Activated T-cell treated with anti-CD3 and anti-CD28 coated beads for 24 hours (primary cell): ENCODE measurements at regions not wholly inside any gene's neighbourhood (a gene's known extent, or its start where the extent isn't known, plus 50 kb on each side); places are given as distances from the start of the nearest gene placed in this dataset.

ENCODE experiments used
- DNase-seq: peaks from one replicate; pipeline ENCODE4 v3.0.0-alpha.2; 2020; ENCODE audit warnings: low read depth

DNA sequence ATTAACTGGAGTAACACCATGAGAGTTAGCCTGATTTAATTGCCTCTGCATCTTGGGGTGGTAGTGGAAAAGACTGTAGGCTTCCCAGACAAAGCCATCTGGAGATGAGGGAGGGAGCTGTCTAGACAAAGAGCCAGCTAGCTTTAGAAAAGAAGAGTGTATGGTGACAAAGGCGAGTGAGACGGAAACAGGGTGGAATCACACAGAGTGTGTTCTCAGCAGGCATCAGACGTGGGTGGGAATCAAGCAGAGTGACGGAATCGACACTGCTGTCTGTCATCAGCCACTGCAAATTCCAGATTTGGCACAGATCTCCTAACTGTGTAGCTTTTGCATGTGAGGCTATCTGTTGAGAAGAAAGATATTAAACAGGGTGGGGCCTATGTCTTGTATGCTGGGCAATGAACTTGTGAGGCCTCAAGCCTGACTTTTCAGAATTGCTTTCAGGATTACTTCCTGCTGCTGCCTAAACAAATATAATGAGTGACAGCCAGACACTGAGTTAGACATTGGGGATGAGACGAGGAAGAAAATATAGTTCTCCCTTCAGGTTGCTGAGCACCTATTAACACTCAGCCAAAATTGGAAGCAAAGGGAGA lies 236.5 kb upstream of the GRIP1 start:
- no peak for DNase-seq

DNA sequence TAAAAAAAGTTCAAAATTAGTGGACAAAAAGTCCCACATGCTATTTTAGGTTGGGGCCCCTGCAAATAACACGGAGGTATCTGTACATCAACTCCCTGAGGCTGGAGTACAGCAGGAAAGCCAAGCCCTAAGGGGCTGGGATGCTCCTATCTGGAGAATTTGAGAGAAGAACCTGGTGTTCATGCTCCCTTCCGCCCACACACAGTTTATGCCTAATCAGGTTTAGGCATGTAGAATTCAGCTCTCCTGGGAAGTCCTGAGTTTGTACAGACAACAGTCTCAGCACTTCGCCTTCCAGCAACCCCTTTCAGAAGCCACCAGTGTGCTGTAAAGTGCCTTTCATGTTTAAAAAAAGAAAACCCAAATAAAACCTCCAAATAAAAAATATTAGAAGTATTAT lies 237.3 kb upstream of the GRIP1 start:
- DNase-seq = no peak

DNA sequence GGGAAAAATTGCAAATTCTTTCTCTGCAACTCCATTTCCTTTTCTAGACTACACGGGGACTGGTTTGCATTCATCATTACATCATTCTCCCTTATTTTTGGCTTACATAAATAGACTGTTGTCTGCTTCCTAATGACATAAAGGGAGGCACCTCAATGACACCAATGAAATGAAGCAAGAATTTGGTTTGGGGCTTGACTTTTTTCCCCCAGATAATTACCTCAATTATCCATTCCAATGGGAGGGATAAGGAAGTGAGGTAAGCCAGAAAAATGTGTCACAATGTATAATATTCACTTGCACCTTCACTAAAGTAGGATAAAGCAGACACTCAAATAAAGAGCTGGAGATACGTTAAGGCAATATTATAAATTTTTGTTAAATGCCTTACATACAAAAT lies 240.6 kb upstream of the GRIP1 start:
- DNase-seq = no peak

DNA sequence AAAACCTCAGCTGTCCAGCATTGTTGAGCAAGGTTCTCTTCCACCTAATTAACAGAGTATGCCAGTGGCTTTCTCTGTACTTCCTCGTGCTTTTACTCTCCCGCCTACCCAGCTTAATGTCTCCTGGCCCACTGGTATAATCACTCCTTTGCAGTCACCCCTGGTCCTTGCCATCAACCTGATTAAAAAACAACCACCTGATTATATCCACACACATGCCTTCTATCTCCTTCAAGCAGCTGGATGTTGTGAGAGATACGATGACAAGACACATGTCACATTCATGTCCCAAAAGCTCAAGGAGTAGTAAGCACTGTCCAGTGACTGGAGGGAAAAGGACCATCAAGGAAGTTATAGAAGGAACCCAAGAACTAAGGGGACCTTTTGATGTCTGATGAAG lies 241.3 kb upstream of the GRIP1 start:
- no peak for DNase-seq

DNA sequence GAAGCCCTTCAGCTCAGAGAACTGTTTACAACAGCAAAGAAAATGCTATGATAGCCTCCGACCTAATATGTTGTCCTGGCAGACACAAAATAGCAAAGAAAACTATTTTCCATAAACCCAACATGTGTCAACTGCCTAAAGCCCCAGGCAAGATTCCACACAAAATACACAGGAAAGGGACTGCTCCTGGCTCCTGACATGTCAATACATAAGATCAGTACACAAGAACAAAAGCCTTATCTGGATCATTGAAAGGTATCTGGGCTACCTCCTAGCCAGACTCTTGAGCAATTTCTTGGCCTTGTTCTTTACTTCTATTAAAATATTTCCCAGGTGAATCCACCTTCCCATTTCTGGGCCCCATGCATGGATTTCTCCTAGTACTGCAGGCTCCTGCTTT lies 242.3 kb upstream of the GRIP1 start:
- DNase-seq = no peak

DNA sequence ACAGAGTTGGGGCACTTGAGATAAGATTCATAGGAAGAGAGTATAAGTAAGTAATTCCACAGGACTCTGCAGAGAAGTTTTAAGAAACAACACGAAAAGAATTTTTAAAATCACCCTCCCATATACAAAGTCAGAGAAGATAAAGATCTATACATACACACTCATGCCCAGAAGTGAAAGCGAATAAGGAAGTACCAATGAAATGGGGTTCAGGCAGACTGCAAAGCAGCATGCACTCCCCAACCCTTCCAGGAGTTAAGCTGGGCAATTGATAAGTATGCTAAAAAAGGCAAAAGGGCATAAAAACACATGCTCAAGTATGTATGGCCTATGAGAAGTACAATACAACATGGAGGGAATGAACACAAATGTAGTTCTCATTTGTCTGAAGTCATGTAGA lies 246.2 kb upstream of the GRIP1 start:
- no peak for DNase-seq

DNA sequence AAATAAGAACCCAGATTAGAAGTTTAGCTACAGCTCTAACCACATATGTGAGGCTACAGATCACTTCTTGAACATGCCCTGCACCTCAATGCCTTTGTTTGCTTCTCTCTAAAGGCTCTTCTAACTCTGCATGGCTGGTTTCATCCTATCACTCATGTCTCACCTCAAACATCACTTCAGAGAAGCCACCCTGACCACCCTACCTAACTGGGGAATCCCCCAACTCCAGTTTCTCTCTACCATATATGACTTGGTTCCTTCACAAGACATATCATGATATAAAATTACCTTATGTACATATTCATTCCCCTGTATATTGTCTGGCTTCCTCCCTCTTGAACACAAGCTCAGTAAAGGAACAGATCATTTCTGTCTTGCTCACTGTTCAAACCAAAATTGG lies 250.2 kb upstream of the GRIP1 start:
- no peak for DNase-seq

DNA sequence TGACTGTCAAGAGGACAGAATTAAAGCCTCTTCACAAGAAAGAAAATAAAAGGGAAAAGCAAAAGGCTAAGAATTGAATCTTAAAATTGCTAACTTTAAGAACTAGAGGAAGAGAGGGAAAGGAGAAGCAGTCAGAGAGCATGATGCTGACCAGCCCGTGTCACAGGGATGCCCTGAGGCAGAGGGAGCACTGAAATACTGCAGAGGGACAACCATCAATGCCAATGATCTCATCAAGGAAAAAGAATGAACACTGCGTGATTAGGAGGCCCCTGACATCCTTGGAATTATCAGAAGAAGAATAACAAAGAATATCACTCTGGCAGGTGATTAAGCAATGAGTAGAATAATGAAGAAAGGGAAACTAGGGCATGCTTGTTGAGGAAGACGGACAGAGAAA lies 252.2 kb upstream of the GRIP1 start:
- no peak for DNase-seq

DNA sequence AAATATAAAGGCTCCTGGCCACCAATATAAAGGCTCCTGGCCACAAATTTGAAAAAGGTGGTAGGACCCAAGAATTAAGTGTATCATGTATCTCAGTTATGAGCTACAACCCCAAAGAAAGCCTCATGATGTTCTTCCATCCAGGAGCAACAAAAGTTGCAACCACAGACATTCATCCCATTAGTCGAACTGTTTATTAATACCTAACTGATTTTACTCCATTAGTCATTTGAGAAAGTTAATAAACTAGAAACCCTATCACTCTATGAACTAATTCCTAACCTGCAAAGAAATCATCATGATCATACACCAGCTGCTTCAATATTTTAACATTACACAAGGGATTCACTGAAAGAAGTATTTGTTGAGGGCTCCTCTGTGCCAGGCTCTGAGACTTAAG lies 253.2 kb upstream of the GRIP1 start:
- no peak for DNase-seq

DNA sequence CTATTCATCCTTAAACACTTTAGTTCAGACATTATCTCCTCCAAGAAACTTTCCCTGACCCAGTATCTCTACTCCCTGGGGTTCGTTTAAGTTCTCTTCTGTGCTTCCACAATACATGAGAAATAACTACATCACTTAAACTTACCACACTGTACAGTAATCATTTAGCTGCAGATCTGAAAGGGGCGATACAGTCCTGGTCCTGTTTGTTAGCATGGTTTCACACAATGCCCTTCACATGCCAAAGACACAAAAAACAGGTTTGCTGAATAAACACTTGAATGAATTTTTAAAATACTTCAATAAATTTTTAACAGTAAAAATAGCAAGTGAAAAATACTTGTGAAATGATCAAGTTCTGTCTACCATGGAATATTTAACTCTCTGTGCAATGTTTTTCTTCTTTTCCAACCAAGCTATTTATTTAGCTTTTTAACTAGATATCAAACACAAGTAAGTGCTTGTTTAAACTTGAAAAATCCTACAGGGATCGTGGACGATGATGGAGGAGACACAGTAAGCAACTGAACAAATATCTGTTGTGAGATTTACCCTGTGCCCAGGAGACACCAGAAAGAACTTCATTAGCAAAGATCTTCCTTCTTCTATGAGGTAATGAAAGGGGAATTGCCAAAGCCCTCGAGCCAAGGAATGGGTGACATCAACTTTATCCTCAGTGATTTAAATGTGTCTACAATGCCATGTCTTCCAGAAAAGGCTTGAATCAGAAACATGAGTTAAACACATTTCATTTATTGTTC lies 255.6 kb upstream of the GRIP1 start:
- no peak for DNase-seq

DNA sequence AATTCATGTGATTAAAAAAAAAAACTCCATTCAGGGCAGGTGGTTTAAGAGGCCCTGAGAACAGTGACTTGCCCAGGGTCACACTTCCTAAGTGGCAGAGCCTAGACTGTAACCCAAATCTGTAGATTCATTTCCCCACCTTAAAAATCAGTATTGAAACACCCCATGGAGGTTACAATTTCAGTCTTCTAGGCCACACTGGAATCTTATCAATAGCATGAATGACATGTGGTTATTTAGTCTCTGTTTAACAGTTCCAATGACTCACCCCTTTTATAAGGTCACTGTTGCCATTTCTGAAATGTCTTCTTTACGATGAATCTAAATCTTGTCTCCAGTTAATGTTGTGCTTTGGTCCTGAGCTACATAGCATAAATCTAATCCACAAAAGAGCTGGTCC lies 262.3 kb upstream of the GRIP1 start:
- DNase-seq = no peak

DNA sequence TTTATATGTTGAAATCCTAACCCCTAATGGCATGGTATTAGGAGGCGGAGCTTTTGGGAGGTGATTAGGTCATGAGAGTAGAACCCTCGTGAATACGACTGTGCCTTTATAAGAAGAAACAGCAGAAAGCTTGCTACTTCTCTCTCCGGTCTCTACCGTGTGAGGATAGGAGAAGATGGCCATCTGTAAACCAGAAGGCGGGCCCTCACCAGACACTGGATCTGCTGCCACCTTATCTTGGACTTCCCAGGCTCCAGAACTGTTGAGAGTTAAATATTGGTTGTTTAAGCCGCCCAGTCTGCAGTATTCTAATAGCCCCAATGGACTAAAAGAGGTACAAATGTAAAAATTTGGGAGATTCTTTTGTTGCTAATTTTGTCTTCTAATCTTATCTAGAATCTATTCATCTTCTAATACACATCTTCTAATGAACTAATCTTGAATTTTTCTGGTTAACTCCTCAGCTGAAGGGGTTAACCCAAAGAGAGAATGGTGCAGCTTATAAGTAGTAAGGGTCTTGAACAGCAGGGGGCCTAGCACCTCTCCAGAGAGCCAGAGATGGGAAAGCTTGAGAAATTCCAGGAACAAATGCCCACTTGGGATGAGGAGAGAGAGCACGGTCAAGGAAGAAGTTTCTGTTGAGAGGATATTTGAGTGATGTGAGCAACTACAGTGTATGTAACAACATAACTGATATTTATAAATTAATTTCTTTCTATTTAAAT lies 264.0 kb upstream of the GRIP1 start:
- DNase-seq = no peak

DNA sequence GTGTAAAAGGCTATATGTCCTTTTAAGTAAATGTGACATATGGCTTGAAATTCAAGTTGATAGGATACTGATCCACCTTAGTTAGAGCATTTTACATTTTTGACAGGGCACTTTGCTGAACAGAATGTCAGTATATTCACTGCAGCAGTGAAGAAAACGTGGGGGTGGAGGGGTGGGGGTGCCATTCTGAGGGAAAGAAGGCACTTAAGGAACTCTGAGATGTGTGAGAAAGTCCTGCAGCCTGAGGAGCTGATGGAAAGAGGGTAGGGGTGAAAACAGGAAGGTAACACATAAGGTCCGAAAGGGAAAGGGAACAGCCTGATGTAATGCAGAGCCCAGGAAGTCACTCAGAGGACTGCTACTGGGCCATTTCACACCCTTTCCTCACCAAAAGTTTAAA lies 265.5 kb upstream of the GRIP1 start:
- no peak for DNase-seq

DNA sequence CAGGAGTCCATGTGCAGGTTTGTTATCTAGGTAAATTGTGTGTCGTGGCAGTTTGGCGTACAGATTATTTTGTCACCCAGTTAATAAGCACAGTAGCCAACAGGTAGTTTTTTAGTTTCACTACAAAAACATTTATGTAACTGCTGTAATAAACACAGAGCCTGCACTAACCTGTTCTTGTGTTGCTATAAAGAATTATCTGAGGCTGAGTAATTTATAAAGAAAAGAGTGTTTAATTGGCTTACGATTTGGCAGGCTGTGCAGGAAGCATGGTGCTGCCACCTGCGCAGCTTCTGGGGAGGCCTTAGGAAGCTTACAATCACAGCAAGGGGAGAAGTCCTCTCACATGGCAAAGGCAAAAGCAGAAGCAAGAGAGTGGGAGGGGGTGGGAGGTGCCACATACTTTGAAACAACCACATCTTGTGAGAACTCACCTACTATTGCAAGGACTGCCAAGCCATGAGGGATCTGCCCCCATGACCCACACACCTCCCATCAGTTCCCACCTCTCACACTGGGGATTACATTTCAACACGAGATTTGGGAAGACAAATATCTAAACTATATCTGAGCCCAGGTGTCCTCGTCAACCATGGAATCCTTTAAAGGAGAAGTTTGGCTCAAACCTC lies 266.4 kb upstream of the GRIP1 start:
- DNase-seq = no peak

DNA sequence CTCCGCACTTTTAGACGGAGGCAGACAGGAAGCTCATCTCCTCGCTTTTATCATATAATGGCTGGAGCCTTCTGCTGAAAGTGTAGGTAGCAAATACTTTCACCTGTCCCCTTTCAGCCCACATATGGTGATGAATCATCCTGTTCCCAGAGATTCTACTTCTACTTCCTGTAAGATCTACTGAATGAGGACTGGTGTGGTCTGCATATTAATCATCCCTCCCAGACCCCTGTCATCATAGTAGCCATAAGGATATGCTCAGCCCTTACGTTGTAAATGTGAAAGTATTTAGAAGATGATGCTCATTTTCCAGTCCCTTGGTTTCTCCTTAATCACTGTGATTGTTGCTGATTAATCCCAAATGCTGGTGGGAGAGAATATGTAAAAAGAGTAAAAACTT lies 268.2 kb upstream of the GRIP1 start:
- no peak for DNase-seq

DNA sequence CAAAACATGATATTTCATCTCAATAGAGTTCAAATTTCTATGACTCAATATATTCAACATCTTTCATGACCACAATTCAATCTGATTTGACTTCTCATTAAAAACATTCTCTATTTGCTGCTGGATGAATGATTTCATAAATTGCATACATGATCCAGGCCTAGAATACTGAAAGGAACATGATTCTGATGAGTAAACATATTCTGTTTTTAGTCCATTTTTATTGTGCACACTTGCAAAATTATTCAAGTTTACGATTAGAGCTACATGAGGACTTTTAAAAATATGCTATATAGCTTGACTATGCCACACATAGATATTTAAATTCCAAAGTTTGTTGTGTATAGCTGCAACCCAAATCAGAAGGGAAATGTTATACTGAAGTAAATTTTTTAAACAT lies 273.8 kb upstream of the GRIP1 start:
- DNase-seq = no peak

DNA sequence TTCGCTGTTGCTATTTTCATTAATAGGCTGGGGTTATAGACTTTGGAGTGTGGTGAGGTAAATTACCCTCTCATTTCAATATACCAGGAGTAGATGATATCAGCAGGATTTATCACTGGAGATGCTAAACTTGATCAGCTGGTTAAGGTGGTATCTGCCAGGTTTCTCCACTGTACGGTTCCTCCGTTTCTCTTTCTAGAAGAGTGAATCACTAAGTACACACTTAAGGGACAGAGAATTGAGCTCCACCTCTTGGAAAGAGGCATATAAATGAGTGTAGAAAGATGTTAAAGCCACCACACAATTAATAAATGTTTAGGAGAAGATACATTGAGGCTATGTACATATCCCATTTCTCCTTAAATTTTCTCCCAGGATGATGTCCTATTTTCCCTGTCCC lies 277.4 kb upstream of the GRIP1 start:
- DNase-seq = no peak

DNA sequence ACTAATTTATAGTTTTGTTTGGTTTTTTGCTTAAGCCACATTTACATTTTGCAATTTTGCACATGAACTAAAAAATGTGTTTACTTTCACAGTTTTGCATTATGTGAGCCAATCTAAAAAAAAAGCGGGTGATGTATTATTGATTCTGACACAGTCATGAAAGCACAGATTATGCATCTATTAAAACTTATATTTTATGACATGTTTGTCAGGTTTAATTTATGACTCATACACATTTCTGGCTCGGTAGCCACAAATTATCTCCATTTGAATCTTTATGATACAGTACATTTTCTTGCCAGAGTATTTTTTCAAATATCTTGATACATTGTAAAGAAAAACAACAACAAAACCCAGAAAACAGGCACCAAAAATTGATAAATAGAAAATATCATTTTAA lies 280.4 kb upstream of the GRIP1 start:
- DNase-seq = no peak

DNA sequence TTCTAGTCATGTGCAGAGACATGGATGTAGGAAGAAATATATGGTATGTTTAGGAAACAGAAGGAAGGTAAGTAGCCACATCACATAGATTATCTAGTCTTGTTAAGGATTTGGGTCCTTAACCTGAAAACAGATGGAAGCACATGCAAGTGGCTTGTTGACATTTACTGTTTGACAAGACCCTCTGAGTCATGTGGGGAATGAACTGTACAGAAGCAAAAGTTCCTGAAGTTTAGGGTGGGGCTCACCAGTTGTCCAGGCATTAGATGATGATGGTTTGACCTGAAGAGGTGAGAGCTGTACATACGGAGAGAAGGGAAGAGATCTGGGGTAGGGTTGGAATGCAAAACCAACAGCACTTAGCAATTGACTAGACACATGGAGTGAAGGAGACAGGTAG lies 281.1 kb upstream of the GRIP1 start:
- no peak for DNase-seq

DNA sequence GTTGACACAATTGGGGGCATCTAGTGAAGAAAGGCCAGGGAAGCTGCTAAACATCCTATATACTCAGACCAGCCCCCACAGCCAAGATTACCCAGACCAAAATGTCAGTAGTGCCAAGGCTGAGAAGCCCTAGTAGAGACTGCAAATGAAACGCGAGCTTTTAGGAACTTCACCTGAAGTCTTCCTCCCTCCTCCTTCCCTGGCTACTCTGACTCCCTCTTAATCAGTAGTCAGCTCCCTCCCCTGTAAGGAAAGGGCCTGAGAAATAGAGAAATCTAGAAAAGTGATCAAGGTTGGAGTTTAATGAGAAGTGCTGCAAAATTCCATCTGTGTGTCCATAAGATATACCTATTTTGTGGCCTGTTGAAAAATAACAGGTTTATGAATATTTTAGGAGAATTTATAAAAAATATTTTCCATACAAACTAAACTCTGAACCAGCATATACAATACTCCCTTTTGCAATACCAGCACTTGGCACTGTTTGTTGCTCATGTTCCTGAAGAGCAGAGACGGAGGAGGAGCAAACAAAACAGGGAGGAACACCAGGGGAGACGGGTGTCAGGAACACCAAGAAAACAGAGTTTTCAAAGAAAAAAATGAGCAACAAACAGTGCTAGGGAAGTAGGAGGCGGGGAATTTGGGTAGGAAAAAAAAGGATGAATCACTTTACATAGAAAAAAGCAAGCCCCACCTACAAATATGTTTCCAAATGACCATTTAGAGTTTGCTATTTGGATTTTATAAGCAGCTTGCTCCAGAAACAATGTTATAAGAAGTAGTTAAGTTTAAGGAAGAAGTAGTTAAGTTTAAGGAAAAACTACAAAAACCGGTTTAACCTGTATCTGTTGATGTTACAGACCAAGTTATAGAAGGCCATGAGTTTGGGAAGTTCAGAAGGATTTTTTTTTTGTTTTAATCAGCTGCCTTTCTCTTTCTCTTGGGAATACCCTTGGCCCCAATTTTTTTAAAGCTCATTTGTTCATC lies 282.1 kb upstream of the GRIP1 start:
- no peak for DNase-seq

DNA sequence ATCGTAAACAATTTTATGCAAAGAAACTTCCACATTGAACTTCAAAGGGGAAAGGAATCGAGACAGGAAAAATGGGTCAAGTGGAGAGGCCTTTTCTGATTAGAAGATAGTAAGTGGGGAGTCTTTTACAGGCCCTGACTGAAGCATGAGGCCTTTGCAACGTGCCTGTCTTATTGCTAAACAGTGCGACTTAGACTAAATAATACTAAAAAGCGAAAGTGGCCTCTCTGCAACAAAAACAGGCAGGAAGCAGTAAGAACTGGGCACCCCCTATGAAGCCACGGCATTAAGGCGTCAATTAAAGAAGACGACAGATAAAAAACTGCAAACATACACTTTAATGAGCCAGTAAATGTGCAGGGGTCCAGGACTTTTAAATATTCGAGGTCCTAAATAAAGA lies 283.4 kb upstream of the GRIP1 start:
- no peak for DNase-seq

DNA sequence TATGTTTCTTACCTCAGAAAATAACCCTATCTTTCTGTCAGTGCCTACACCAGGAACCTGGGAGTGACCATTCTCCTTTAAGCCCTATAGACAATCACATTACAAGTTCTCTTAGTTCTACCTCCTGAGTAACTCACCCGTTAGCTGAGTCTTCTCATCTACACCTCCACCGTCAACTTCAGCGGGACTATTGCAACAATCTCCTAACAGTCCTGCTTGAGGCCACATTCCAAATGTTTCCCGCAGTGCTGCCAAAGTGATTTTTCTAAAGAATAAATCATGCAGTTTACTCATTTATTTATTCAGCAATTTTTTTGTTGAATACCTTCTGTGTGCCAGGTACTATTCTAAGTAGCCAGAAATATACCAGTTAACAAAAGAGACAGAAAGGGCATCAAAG lies 285.0 kb upstream of the GRIP1 start:
- no peak for DNase-seq
